Thymus (tissue), 11 donors: ENCODE measurements at regions not wholly inside any gene's neighbourhood (a gene's known extent, or its start where the extent isn't known, plus 50 kb on each side); places are given as distances from the start of the nearest gene placed in this dataset.
"Not testable (repeated sequence)": the region's sequence is repeated elsewhere in the genome, so short reads cannot be mapped to it uniquely, and the experiment has no call there.

Source experiments
- DNase-seq, 9 donors: peaks; one replicate each; pipeline ENCODE4 v3.0.0-alpha.2; 2013; ENCODE audit warnings: low spot score in 9 of 9, low read depth in 6 of 9, missing footprints in 1 of 9
- H3K27ac ChIP-seq, 2 donors: one replicate each; pipeline ENCODE4 v1.5.1; 2013; ENCODE audit warnings: control low read depth in 1 of 2, low read depth in 1 of 2, low read length in 1 of 2, mild to moderate bottlenecking in 1 of 2, moderate library complexity in 1 of 2
- H3K27me3 ChIP-seq, 2 donors: one replicate each; pipeline ENCODE4 v1.5.1; 2013; ENCODE audit warnings: low read length in 1 of 2; ENCODE audit not compliant: control insufficient read depth in 2 of 2, insufficient read depth in 1 of 2
- H3K36me3 ChIP-seq, 2 donors: one replicate each; pipeline ENCODE4 v1.5.1; 2013; ENCODE audit warnings: low read length in 1 of 2, mild to moderate bottlenecking in 1 of 2, moderate library complexity in 1 of 2; ENCODE audit not compliant: control insufficient read depth in 2 of 2, insufficient read depth in 2 of 2
- H3K4me1 ChIP-seq, 2 donors: one replicate each; pipeline ENCODE4 v1.5.1; 2013; ENCODE audit warnings: low read length in 2 of 2; ENCODE audit not compliant: control insufficient read depth in 2 of 2, insufficient read depth in 2 of 2
- H3K4me3 ChIP-seq, 2 donors: one replicate each; pipeline ENCODE4 v1.5.1; 2013; ENCODE audit warnings: low read length in 2 of 2, control low read depth in 1 of 2, mild to moderate bottlenecking in 1 of 2
- H3K9me3 ChIP-seq, 2 donors: one replicate each; pipeline ENCODE4 v1.5.1; 2013; ENCODE audit warnings: low read length in 1 of 2, mild to moderate bottlenecking in 1 of 2; ENCODE audit not compliant: control insufficient read depth in 2 of 2, insufficient read depth in 1 of 2
- WGBS: extraction: QIAGEN DNeasy Blood & Tissue Kit; methylation state at CpG from one replicate; pipeline ENCODE4 v1.1.7; 2013; 5-methylcytosine and 5-hydroxymethylcytosine counted together
- donor health status: healthy.

DNA sequence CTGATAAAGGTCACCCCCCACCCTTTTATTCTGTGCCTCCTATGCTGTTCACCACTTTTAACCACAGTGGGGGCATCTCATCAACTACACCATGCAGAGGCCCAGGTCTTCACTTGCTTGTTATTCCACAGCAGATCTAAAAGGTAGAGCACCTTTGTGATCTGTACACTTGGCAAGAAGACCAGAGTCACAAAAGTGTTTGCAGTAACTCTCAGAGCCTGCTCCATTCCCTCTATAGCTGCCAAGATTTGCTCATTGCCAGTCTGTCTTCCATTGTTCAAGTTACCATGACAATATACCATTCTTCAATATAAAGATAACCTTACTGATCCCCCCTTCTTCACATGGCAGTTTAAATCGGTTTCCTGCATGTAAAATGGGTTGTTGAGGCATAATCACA, 180.0 kb downstream of the TOX3 start:
- H3K4me1 ChIP-seq, result no peaks in the 10 kb centered on the region
- H3K27me3 ChIP-seq, result no peaks in the 10 kb centered on the region
- no peak overlapping the region for H3K27ac ChIP-seq
- H3K36me3 ChIP-seq, result no peaks in the 10 kb centered on the region
- H3K4me3 ChIP-seq, result no peak overlapping the region
- no peak for DNase-seq
- H3K9me3 ChIP-seq, result no peaks in the 10 kb centered on the region
- 44% methylated on average over 1 of the region's 1 CpG for WGBS

DNA sequence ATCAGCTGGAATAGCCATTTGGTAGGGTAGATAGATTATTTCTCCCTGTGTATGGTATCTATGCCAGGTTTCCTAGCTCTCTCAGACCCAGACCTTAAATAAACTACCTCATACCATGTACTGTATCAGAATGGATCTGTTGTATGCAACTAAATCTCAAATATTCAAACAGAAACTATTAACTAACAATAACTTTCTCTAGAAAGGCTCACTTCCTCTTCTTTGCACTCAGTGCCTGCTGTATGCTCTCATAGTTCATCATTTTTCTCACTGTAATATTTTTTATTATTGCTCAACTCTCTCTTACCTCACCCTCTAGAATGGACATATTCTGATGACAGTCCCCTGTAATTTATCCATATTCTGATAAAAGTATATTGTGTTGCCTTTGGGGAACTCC, 182.4 kb downstream of the TOX3 start:
- DNase-seq, result no peak
- H3K36me3 ChIP-seq, result no peaks in the 10 kb centered on the region
- no peaks in the 10 kb centered on the region for H3K27me3 ChIP-seq
- H3K4me1 ChIP-seq, result no peaks in the 10 kb centered on the region
- no peak overlapping the region for H3K27ac ChIP-seq
- no peaks in the 10 kb centered on the region for H3K9me3 ChIP-seq
- H3K4me3 ChIP-seq, result no peak overlapping the region

DNA sequence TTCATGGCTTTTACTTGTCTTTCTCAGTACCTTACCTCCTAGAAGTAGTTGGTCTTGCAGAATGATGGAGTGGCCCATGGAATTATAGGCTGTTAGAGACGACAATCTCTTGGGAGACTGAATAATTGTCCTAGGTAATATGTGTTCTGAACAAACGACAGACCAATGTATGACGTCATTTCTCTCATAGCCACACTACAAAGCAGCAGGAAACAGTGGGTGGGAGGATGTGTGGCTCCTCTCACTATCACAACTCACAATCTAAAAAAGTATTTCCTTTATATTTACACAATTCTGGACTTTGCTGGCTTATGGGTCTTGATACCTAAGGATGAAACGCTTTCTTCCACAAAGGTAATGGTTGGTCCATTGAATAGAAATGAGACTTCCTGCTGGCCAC, 183.9 kb downstream of the TOX3 start:
- H3K4me3 ChIP-seq, result no peak overlapping the region
- H3K27ac ChIP-seq, result no peak overlapping the region
- no peaks in the 10 kb centered on the region for H3K36me3 ChIP-seq
- no peaks in the 10 kb centered on the region for H3K4me1 ChIP-seq
- 67% methylated on average over 4 of the region's 4 CpGs for WGBS
- DNase-seq, result no peak
- no peaks in the 10 kb centered on the region for H3K9me3 ChIP-seq
- no peaks in the 10 kb centered on the region for H3K27me3 ChIP-seq

DNA sequence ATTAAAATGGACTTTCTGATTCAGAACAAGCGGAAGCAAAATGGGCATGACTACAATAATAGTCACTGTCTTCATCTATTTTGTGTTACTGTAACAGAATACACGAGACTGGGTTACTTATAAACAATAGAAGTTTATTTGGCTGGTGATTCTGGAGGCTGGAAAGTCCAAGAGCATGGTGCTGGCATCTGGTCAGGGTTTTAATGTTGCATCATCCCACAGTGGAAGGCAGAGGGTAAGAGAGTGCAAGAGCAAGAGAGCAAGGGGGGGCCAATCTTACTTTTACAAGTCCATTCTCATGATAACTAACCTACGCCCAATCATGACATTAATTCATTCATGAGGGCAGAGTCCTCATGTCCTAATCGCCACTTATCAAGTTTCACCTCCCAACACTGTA, 189.2 kb downstream of the TOX3 start:
- 70% methylated on average over 4 of the region's 4 CpGs for WGBS
- no peak for DNase-seq

DNA sequence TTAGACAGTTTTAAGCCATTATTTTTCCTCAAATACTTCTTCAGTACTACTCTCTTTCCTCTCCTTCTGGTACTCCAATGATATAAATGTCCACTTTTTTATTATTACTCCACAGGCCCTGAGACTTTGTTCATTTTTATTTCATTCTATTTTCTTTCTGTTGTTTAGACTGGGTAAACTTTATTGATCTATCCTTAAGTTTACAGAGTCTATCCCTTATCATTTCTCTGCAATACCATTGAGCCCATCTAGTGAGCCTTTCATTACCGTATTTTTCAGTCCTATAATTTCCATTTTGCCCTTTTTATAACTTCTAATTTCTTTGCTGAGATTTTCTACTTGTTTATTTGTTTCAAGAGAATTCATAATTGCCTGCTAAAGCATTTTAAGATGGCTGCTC, 193.7 kb downstream of the TOX3 start:
- DNase-seq, result no peak
- no peaks in the 10 kb centered on the region for H3K9me3 ChIP-seq
- no peaks in the 10 kb centered on the region for H3K27me3 ChIP-seq
- H3K4me3 ChIP-seq, result no peak overlapping the region
- no peaks in the 10 kb centered on the region for H3K36me3 ChIP-seq
- WGBS, result 89% methylated on average over 1 of the region's 1 CpG
- H3K4me1 ChIP-seq, result no peaks in the 10 kb centered on the region
- H3K27ac ChIP-seq, result no peak overlapping the region

More for the DNA sequence above, 189.2 kb downstream of the TOX3 start:
- H3K9me3 ChIP-seq, result no peaks in the 10 kb centered on the region
- H3K36me3 ChIP-seq, result no peaks in the 10 kb centered on the region
- no peaks in the 10 kb centered on the region for H3K4me1 ChIP-seq
- H3K27ac ChIP-seq, result no peak overlapping the region
- no peak overlapping the region for H3K4me3 ChIP-seq
- no peaks in the 10 kb centered on the region for H3K27me3 ChIP-seq

DNA sequence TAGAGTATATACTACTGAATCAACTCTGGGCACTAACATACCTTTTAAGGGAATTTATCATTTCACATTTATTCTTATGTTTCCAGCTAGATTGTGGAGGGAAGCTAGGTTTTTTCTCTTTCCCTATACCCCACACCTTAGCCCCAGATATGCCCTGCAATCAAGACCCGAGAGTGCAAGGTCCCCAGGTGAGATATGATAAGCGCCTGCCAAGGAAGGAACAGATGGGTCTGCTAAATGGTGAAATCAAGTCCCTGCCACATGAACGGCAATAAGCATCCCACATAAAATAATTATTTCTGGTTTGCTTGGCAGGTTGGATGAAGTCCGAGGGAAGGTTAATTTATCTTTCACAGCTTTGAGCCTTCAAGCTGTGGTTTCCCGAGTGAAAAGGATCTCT, 195.5 kb downstream of the TOX3 start:
- no peaks in the 10 kb centered on the region for H3K27me3 ChIP-seq
- 87% methylated on average over 5 of the region's 5 CpGs for WGBS

DNA sequence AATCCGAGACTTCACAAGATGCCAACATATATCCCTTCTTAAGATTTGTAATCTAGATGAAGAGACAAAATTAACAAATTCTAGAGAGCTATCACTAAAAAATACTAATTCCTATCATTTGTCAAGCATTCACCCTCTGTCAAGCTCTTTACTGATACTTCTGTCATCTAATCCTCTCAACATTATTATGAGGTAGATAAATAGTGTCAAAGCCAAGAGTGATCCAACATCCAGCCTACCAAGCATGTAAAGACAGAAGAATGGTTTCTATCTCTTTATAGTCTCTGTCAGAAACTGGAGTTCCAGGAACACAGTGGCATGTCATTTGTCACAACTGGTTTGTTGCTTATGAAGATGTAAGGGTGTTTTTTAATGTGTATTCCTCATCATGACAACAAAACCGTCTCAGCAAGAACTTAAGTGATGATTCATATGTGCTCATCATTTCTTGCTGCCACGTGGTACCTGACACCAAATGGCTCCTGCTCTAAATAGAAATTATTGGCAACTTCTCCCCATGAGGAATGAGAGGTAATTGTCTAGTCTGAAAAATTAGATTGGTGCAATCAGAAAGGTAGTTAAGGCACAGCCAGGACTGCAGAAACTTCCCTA, 196.8 kb downstream of the TOX3 start:
- H3K27me3 ChIP-seq, result no peaks in the 10 kb centered on the region
- H3K4me1 ChIP-seq, result no peaks in the 10 kb centered on the region
- H3K36me3 ChIP-seq, result no peaks in the 10 kb centered on the region
- no peaks in the 10 kb centered on the region for H3K9me3 ChIP-seq
- no peak overlapping the region for H3K4me3 ChIP-seq
- WGBS, result 82% methylated on average over 3 of the region's 3 CpGs
- no peak overlapping the region for H3K27ac ChIP-seq
- no peak for DNase-seq

More for the DNA sequence above, 195.5 kb downstream of the TOX3 start:
- no peaks in the 10 kb centered on the region for H3K9me3 ChIP-seq
- no peaks in the 10 kb centered on the region for H3K4me1 ChIP-seq
- no peak for DNase-seq
- no peak overlapping the region for H3K27ac ChIP-seq
- no peaks in the 10 kb centered on the region for H3K36me3 ChIP-seq
- H3K4me3 ChIP-seq, result no peak overlapping the region

DNA sequence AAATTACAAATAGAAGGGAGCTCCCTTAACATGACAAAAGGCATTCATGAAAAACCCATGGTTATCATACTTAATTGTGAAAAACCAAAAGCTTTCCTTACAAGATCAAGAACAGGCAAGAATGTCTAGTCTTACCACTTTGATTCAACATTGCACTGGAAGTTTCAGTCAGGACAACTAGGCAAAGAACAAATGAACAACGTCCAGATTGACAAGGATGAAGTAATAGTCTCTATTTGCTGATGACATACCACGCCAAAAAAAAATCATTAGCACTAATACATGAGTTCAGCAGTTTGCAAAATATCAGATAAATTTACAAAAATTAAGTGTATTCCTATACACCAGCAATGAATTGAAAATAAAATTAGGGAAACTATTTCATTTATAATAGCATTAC, 200.2 kb downstream of the TOX3 start:
- Histone ChIP-seq H3K9me3 (no peaks in the 10 kb centered on the region), H3K4me3 (no peak overlapping the region), H3K27me3 (no peaks in the 10 kb centered on the region), H3K4me1 (no peaks in the 10 kb centered on the region), H3K27ac (no peak overlapping the region), H3K36me3 (no peaks in the 10 kb centered on the region)
- 88% methylated on average over 2 of the region's 2 CpGs for whole genome bisulfite sequencing
- DNase-seq, result no peak

DNA sequence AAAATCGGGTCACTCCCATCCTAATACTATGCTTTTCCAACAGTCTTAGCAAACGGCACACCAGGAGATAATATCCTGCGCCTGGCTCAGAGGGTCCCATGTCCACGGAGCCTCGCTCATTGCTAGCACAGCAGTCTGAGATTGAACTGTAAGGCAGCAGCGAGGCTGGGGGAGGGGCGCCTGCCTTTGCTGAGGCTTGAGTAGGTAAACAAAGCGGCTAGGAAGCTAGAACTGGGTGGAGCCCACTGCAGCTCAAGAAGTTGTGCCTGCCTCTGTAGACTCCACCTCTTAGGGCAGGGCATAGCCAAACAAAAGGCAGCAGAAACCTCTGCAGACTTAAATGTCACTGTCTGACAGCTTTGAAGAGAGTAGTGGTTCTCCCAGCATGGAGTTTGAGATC, 213.3 kb downstream of the TOX3 start:
- H3K27ac ChIP-seq, H3K4me1 ChIP-seq, H3K27me3 ChIP-seq, H3K9me3 ChIP-seq, DNase-seq, H3K4me3 ChIP-seq, H3K36me3 ChIP-seq: not testable (repeated sequence)
- WGBS, result 93% methylated on average over 8 of the region's 8 CpGs

DNA sequence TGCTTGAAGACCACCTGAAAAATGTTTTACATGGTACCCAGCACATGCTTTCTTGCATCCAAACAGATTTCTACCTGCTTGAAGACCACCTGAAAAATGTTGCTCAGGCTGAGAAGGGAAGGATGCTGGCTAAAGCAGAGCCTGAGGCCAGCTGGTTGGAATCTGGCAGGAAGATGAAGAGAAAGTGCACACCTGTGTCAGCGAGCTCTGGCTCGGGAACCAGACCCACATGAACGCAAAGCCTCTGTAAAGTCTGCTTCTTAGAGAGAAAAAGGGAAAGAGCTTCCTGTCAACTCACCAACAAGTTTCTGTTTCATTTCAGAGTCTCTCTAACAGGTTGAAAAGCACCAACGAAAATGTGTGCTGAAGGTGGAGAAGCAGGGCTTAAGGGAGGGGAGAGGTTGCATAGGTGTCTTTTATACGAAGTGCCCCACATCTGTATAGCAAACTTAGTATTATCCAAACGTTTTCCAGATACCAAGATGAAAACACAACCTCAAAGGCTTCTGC, 226.0 kb downstream of the TOX3 start:
- no peak overlapping the region for H3K27ac ChIP-seq
- no peaks in the 10 kb centered on the region for H3K27me3 ChIP-seq
- 81% methylated on average over 6 of the region's 6 CpGs for WGBS
- no peaks in the 10 kb centered on the region for H3K36me3 ChIP-seq
- no peaks in the 10 kb centered on the region for H3K4me1 ChIP-seq
- H3K9me3 ChIP-seq, result no peaks in the 10 kb centered on the region
- no peak overlapping the region for H3K4me3 ChIP-seq
- no peak for DNase-seq
